ENCODE measurements at regions not wholly inside any gene's neighbourhood (a gene's known extent, or its start where the extent isn't known, plus 50 kb on each side); places are given as distances from the start of the nearest gene placed in this dataset.

GRCh38 chr14:100962494-100962893 lies 59.0 kb upstream of the RTL1 start:
- H2BK120ac ChIP-seq (ENCODE audit: low read depth, low read length), result no peak overlapping the region
- H4K91ac ChIP-seq (ENCODE audit: insufficient read depth, low read depth, low read length), result no peak overlapping the region
- H3K14ac ChIP-seq (replicated peaks; ENCODE audit: low read depth, low read length), result no peak overlapping the region
- WGBS, 2 experiments (ENCODE audit: extremely low coverage in 2 of 2, insufficient read length in 1 of 2), result no CpG with 5 or more reads among the region's 1 CpG
- H4K8ac ChIP-seq (ENCODE audit: low read depth in 2 of 2, low read length in 2 of 2), result no peak overlapping the region
- H4K20me1 ChIP-seq (ENCODE audit: insufficient read depth, low read length), result peaks cover 5% of the 10 kb centered on the region; the same call in 1 of the 2 replicates
- ChIA-PET CTCF (no interaction called here), POLR2A (ENCODE audit: unreplicated experiment) (no interaction called here)
- peaks cover 30% of the 10 kb centered on the region for H3K36me3 ChIP-seq (ENCODE audit: control insufficient read depth, insufficient read depth, low read length)
- no peaks in the 10 kb centered on the region for H3K27me3 ChIP-seq (ENCODE audit: control insufficient read depth, insufficient read depth, low read length)
- no peak overlapping the region for H3K4me2 ChIP-seq (ENCODE audit: low read depth, low read length)
- in situ Hi-C loops (cut with MboI; ENCODE audit: low sequenced_read_pairs), result no loop called here
- H2BK5ac ChIP-seq (ENCODE audit: low read depth, low read length, poor library complexity, severe bottlenecking), result no peak overlapping the region
- peaks cover 7 to 11% of the 10 kb centered on the region in 2 experiments; a peak in 3 of 4 replicates for H3K79me1 ChIP-seq (ENCODE audit: low read depth in 1 of 2, low read length in 2 of 2)
- no peaks in the 10 kb centered on the region for H3K9me3 ChIP-seq (ENCODE audit: control insufficient read depth, insufficient read depth, low read length)
- BruUV-seq (replicated peaks), result no TSS peak
- TF ChIP-seq CTCF (conservative IDR thresholded peaks at IDR 0.05; ENCODE audit: low read depth, low read length) (no peak), CEBPB (IDR thresholded peaks at IDR 0.05; ENCODE audit: low read depth, low read length) (no peak), NFE2L2 (IDR thresholded peaks at IDR 0.05; ENCODE audit: low read depth, low read length) (no peak), SMC3 (IDR thresholded peaks at IDR 0.05; ENCODE audit: low read depth, low read length) (no peak), RFX5 (IDR thresholded peaks at IDR 0.05; ENCODE audit: low read depth, low read length) (no peak), ELK1 (IDR thresholded peaks at IDR 0.05; ENCODE audit: borderline replicate concordance, low read depth, low read length) (no peak), FOS (IDR thresholded peaks at IDR 0.05; ENCODE audit: low read depth, low read length) (no peak), USF2 (IDR thresholded peaks at IDR 0.05; ENCODE audit: low read depth, low read length) (no peak), CHD1 (IDR thresholded peaks at IDR 0.05; ENCODE audit: low read depth, low read length) (no peak), RAD21 (IDR thresholded peaks at IDR 0.05; ENCODE audit: low read length) (no peak), RCOR1 (IDR thresholded peaks at IDR 0.05; ENCODE audit: insufficient replicate concordance, low read length) (no peak), MAZ (IDR thresholded peaks at IDR 0.05; ENCODE audit: borderline replicate concordance, low read depth, low read length) (no peak), MXI1 (IDR thresholded peaks at IDR 0.05; ENCODE audit: borderline replicate concordance, low read depth, low read length) (no peak), MAFK (IDR thresholded peaks at IDR 0.05; ENCODE audit: low read depth, low read length) (no peak), POLR2A (IDR thresholded peaks at IDR 0.05; ENCODE audit: low read depth, low read length) (no peak), BHLHE40 (IDR thresholded peaks at IDR 0.05; ENCODE audit: low read depth, low read length) (no peak)
- H2BK15ac ChIP-seq (ENCODE audit: low read depth, low read length), result no peak overlapping the region
- ATAC-seq (ENCODE audit: low read depth) (no peak; the same call in none of the 2 replicates), DNase-seq (no peak)
- no peak overlapping the region for H3K23ac ChIP-seq (ENCODE audit: low read depth, low read length)
- intact Hi-C loops (cut with micrococcal nuclease), result no loop called here
- no peak overlapping the region for H2AFZ ChIP-seq (replicated peaks; ENCODE audit: low read length, poor library complexity)
- H3K4ac ChIP-seq (ENCODE audit: low read depth, low read length), result no peak overlapping the region
- no peak overlapping the region for H3K56ac ChIP-seq (ENCODE audit: extremely low read depth, insufficient read depth, low read length)
- H2AK9ac ChIP-seq (replicated peaks; ENCODE audit: low read depth, low read length, poor library complexity), result no peak overlapping the region
- dilution Hi-C loops (cut with HindIII; ENCODE audit: low sequenced_read_pairs, unreplicated experiment), result no loop called here
- no peaks in the 10 kb centered on the region for H3K4me1 ChIP-seq (ENCODE audit: control insufficient read depth, insufficient read depth, low read length)
- H3K9me1 ChIP-seq (ENCODE audit: insufficient read depth, low read length), result no peaks in the 10 kb centered on the region
- no peak overlapping the region for H2BK20ac ChIP-seq (ENCODE audit: low read depth, low read length)
- H4K5ac ChIP-seq (ENCODE audit: low read depth, low read length), result no peak overlapping the region
- no peak overlapping the region for H2AK5ac ChIP-seq (ENCODE audit: low read depth, low read length)
- no peak overlapping the region for H3K9ac ChIP-seq (ENCODE audit: low read depth, low read length)
- H3K27ac ChIP-seq (ENCODE audit: insufficient read depth, low read length), result no peak overlapping the region
- no peak overlapping the region for H3K4me3 ChIP-seq (ENCODE audit: insufficient read depth, low read depth, low read length)
- H3K18ac ChIP-seq (ENCODE audit: low read depth, low read length), result no peak overlapping the region
